ENCODE measurements at regions not wholly inside any gene's neighbourhood (a gene's known extent, or its start where the extent isn't known, plus 50 kb on each side); places are given as distances from the start of the nearest gene placed in this dataset.

- TF ChIP-seq CTCF (IDR thresholded peaks at IDR 0.05; ENCODE audit: low read depth, low read length, poor library complexity, severe bottlenecking) (peak; percentile 16), EZH2phosphoT487 (IDR thresholded peaks at IDR 0.05; ENCODE audit: borderline replicate concordance, low read length) (no peak)
These were observed 322.8 kb upstream of the NT5E start for GRCh38 chr6:85127168-85127498.

Measured in DOHH2 (cell line).